H1 (cell line): ENCODE measurements at regions not wholly inside any gene's neighbourhood (a gene's known extent, or its start where the extent isn't known, plus 50 kb on each side); places are given as distances from the start of the nearest gene placed in this dataset.

Experiments
- KDM4A ChIP-seq: IDR thresholded peaks from one replicate; pipeline ENCODE4 v1.7.1; 2012; ENCODE audit warnings: low read depth, mild to moderate bottlenecking, moderate library complexity, low read length, inconsistent platforms; ENCODE audit not compliant: severe bottlenecking
- KDM5A ChIP-seq: fragments of 200-600 bp; IDR thresholded peaks from 2 replicates; pipeline ENCODE4 v1.7.1; 2012; ENCODE audit warnings: mild to moderate bottlenecking, low read length, inconsistent platforms, mixed read lengths
- NRF1 ChIP-seq: IDR thresholded peaks from 2 replicates; pipeline ENCODE4 v1.6.1; 2011; ENCODE audit warnings: mild to moderate bottlenecking, low read depth, low read length, improper control_type of control experiment
- TAF7 ChIP-seq: optimal IDR thresholded peaks from 2 replicates; pipeline ENCODE3; 2011; ENCODE audit warnings: low read depth, mild to moderate bottlenecking, inconsistent platforms, low read length, moderate library complexity, borderline replicate concordance

DNA sequence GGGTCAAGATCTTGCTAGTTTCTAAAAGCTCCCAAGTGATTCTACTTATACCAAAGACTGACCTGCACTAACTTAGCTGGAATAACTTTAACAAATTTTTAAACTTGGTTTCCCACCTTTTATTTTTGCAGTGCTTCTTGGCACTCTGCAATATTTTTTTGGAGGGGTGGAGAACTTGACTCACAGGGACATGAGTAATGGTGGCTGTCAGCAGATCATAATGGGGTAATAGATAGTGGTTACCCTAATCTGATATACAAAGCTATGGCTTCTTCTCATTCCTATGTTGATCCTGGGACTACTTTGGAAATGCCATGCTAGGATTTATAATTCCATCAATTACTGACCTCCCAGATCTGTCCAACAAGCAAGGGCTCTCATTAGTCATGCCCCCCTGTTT is 295.7 kb downstream of the GPAT3 start (continued):
- TF ChIP-seq TAF7: no peak
- TF ChIP-seq KDM5A: no peak
- TF ChIP-seq KDM4A: no peak
- no peak for TF ChIP-seq NRF1
